ENCODE measurements at regions not wholly inside any gene's neighbourhood (a gene's known extent, or its start where the extent isn't known, plus 50 kb on each side); places are given as distances from the start of the nearest gene placed in this dataset.

DNA sequence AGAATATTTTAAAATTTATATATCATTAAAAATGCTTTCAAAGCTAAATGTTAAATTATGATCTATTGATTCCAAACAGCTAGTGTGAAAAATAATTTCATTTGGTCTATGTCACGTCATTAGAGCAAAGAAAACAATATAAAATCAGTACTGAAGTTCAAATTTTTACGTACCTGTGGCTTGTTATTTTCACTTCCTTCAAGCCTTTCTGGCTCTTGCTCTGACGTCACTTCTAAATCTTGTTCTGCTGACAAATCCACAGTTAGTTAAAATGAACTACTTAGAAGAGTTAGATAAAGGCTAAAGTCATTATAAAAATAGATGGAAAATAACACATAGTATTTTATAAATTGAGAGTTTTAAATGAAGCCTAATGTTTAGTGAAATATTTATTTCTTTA is 147.7 kb upstream of the TUBA3C start:
- H3K36me3 ChIP-seq: no peaks in the 10 kb centered on the region
- no peaks in the 10 kb centered on the region for H3K27me3 ChIP-seq (replicated peaks; ENCODE audit: insufficient read depth)
- DNase-seq (ENCODE audit: low spot score): no peak
- no peaks in the 10 kb centered on the region for H3K9me3 ChIP-seq
- intact Hi-C loops (cut with DNase I): no loop called here
- H3K27ac ChIP-seq: no peak overlapping the region
- H3K4me1 ChIP-seq (replicated peaks): no peaks in the 10 kb centered on the region
- no peak overlapping the region for H3K4me3 ChIP-seq
- TF ChIP-seq POLR2A (IDR thresholded peaks at IDR 0.05) (no peak), POLR2AphosphoS5 (IDR thresholded peaks at IDR 0.05) (no peak), CTCF (IDR thresholded peaks at IDR 0.05) (no peak)
- WGBS: 67% methylated on average over 3 of the region's 3 CpGs

DNA sequence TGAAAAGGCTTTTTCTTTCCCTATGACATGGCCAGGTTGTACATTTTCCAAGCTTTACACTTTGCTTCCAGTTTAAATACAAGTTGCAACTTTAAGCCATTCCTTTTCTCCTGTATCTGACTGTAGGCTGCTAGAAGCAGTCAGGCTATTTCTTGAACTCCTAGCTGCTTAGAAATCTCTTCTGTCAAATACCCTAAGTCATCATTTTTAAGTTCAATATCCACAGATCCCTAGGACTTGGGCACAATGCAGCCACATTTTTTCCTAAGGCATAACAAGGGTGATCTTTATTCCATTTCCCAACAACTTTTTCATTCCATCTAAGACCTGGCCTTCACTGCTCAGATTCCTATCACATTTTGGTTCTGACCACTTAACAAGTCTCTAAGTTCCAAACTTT is 142.7 kb upstream of the TUBA3C start:
- Histone ChIP-seq H3K27me3 (replicated peaks; ENCODE audit: insufficient read depth) (no peaks in the 10 kb centered on the region), H3K27ac (no peak overlapping the region), H3K9me3 (no peaks in the 10 kb centered on the region), H3K36me3 (no peaks in the 10 kb centered on the region), H3K4me1 (replicated peaks) (no peaks in the 10 kb centered on the region), H3K4me3 (no peak overlapping the region)
- no peak for DNase-seq (ENCODE audit: low spot score)
- intact Hi-C loops (cut with DNase I): no loop called here
- TF ChIP-seq POLR2AphosphoS5 (IDR thresholded peaks at IDR 0.05) (no peak), CTCF (IDR thresholded peaks at IDR 0.05) (no peak), POLR2A (IDR thresholded peaks at IDR 0.05) (no peak)

GRCh38 chr13:19321222-19321621 is 139.6 kb upstream of the TUBA3C start:
- no peaks in the 10 kb centered on the region for H3K4me1 ChIP-seq (replicated peaks)
- DNase-seq (ENCODE audit: low spot score): no peak
- no peaks in the 10 kb centered on the region for H3K9me3 ChIP-seq
- intact Hi-C loops (cut with DNase I): no loop called here
- no peak for TF ChIP-seq POLR2AphosphoS5 (IDR thresholded peaks at IDR 0.05)
- no peak for TF ChIP-seq POLR2A (IDR thresholded peaks at IDR 0.05)
- no peak for TF ChIP-seq CTCF (IDR thresholded peaks at IDR 0.05)
- no peaks in the 10 kb centered on the region for H3K36me3 ChIP-seq
- H3K4me3 ChIP-seq: no peak overlapping the region
- no peak overlapping the region for H3K27ac ChIP-seq
- WGBS: 83% methylated on average over 3 of the region's 3 CpGs
- no peaks in the 10 kb centered on the region for H3K27me3 ChIP-seq (replicated peaks; ENCODE audit: insufficient read depth)

DNA sequence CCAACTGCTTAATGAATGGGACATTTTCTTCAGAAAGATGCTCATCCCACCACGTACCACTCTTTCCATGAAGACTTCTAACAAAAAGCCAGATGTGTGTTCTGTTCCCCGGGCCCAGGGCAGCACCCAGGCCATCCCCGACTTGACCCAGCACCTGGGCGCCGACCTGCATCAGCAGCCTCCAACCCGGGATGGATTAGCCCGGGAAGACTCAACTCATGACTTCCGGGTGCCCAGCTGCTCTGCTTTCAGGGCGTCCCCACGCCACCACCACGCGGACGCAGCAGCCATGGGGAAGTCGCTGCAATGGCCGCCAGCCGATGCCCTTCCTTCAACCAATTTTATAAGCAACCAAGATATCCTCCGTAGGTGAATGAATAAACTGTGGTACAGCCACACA is 123.8 kb upstream of the TUBA3C start:
- no peak for DNase-seq (ENCODE audit: low spot score)
- no peak for TF ChIP-seq POLR2A (IDR thresholded peaks at IDR 0.05)
- no peak for TF ChIP-seq CTCF (IDR thresholded peaks at IDR 0.05)
- no peak for TF ChIP-seq POLR2AphosphoS5 (IDR thresholded peaks at IDR 0.05)
- H3K9me3 ChIP-seq: no peaks in the 10 kb centered on the region
- 83% methylated on average over 17 of the region's 17 CpGs for WGBS
- intact Hi-C loops (cut with DNase I): no loop called here
- no peaks in the 10 kb centered on the region for H3K4me1 ChIP-seq (replicated peaks)
- H3K27me3 ChIP-seq (replicated peaks; ENCODE audit: insufficient read depth): no peaks in the 10 kb centered on the region
- H3K27ac ChIP-seq: no peak overlapping the region
- no peaks in the 10 kb centered on the region for H3K36me3 ChIP-seq
- no peak overlapping the region for H3K4me3 ChIP-seq

DNA sequence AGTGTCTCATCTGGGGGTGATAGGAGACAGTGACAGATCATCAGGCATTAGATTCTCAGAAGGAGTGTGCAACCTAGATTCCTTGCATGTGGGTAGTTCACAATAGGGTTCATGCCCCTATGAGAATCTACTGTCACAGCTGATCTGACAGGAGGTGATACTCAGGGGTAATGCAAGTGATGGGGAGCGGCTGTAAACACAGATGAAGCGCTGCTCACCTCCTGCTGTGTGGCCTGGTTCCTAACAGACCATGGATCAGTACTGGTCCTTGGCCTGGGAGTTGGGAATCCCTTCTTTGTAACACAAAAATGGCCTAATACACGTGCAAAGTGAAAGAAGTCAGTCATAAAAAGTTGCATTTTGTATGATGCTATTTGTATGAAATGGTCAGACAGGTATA is 107.6 kb upstream of the TUBA3C start:
- no peak overlapping the region for H3K4me3 ChIP-seq
- TF ChIP-seq POLR2AphosphoS5 (IDR thresholded peaks at IDR 0.05) (no peak), POLR2A (IDR thresholded peaks at IDR 0.05) (no peak), CTCF (IDR thresholded peaks at IDR 0.05) (no peak)
- H3K4me1 ChIP-seq (replicated peaks): no peaks in the 10 kb centered on the region
- H3K9me3 ChIP-seq: no peaks in the 10 kb centered on the region
- intact Hi-C loops (cut with DNase I): no loop called here
- H3K27ac ChIP-seq: no peak overlapping the region
- no peaks in the 10 kb centered on the region for H3K36me3 ChIP-seq
- no peaks in the 10 kb centered on the region for H3K27me3 ChIP-seq (replicated peaks; ENCODE audit: insufficient read depth)
- DNase-seq (ENCODE audit: low spot score): no peak
- WGBS: 53% methylated on average over 3 of the region's 3 CpGs
